LoVo (cell line): ENCODE measurements at regions not wholly inside any gene's neighbourhood (a gene's known extent, or its start where the extent isn't known, plus 50 kb on each side); places are given as distances from the start of the nearest gene placed in this dataset.
"Not testable (repeated sequence)": the region's sequence is repeated elsewhere in the genome, so short reads cannot be mapped to it uniquely, and the experiment has no call there.

Experiments
- DNase-seq: peaks from one replicate; pipeline ENCODE4 v3.0.0-alpha.2; 2016; ENCODE audit warnings: low spot score

GRCh38 chr16:29355339-29356059 is 51.0 kb downstream of the NPIPB11 start:
- DNase-seq: not testable (repeated sequence)

GRCh38 chr16:29354449-29354848 is 52.1 kb downstream of the NPIPB11 start:
- DNase-seq: not testable (repeated sequence)

GRCh38 chr16:29352617-29352999 is 53.9 kb downstream of the NPIPB11 start:
- not testable (repeated sequence) for DNase-seq

GRCh38 chr16:29351970-29352616 is 54.4 kb downstream of the NPIPB11 start:
- DNase-seq: not testable (repeated sequence)

- DNase-seq: not testable (repeated sequence)
Observed at GRCh38 chr16:29351271-29351969, 55.1 kb downstream of the NPIPB11 start.

- not testable (repeated sequence) for DNase-seq
Observed at GRCh38 chr16:29349966-29350365, 56.5 kb downstream of the NPIPB11 start.

- DNase-seq: not testable (repeated sequence)
Observed at GRCh38 chr16:29348748-29349147, 57.8 kb downstream of the NPIPB11 start.

- not testable (repeated sequence) for DNase-seq
Observed at GRCh38 chr16:29348123-29348690, 58.3 kb downstream of the NPIPB11 start.

- not testable (repeated sequence) for DNase-seq
Observed at GRCh38 chr16:29346796-29347580, 59.5 kb downstream of the NPIPB11 start.

GRCh38 chr16:29346203-29346602 is 60.3 kb downstream of the NPIPB11 start:
- not testable (repeated sequence) for DNase-seq

GRCh38 chr16:29342937-29343336 is 63.6 kb downstream of the NPIPB11 start:
- DNase-seq: not testable (repeated sequence)

- DNase-seq: not testable (repeated sequence)
Observed at GRCh38 chr16:29340779-29341438, 65.6 kb downstream of the NPIPB11 start.

GRCh38 chr16:29340235-29340634 is 66.3 kb downstream of the NPIPB11 start:
- not testable (repeated sequence) for DNase-seq

GRCh38 chr16:29338821-29339700 is 67.5 kb downstream of the NPIPB11 start:
- DNase-seq: not testable (repeated sequence)

GRCh38 chr16:29337385-29337901 is 69.1 kb downstream of the NPIPB11 start:
- DNase-seq: not testable (repeated sequence)

- DNase-seq: not testable (repeated sequence)
Observed at GRCh38 chr16:29335549-29335846, 71.0 kb downstream of the NPIPB11 start.

- DNase-seq: not testable (repeated sequence)
Observed at GRCh38 chr16:29334776-29335548, 71.5 kb downstream of the NPIPB11 start.

- not testable (repeated sequence) for DNase-seq
Observed at GRCh38 chr16:29333492-29334097, 72.9 kb downstream of the NPIPB11 start.

- DNase-seq: not testable (repeated sequence)
Observed at GRCh38 chr16:29330623-29331022, 75.9 kb downstream of the NPIPB11 start.
